Astrocyte (in vitro differentiated cells and primary cell): ENCODE measurements at regions not wholly inside any gene's neighbourhood (a gene's known extent, or its start where the extent isn't known, plus 50 kb on each side); places are given as distances from the start of the nearest gene placed in this dataset.

ENCODE experiments used
- DNase-seq: peaks from one replicate; pipeline ENCODE4 v3.0.0-alpha.2; 2010; ENCODE audit warnings: low read depth
- FAIRE-seq: peaks from 2 replicates; lab custom pipeline; 2011; peaks lifted over from hg19 to GRCh38; lab: Jason Lieb, UNC
- H2AFZ ChIP-seq: 2 replicates; pipeline ENCODE4 v1.6.0; 2012; ENCODE audit warnings: low read depth, low read length, inconsistent platforms
- H3K27ac ChIP-seq: 2 replicates; pipeline ENCODE4 v1.5.1; 2011; ENCODE audit warnings: low read depth, low read length, inconsistent platforms
- H3K27me3 ChIP-seq: 2 replicates; pipeline ENCODE4 v1.6.0; 2011; ENCODE audit warnings: low read length, inconsistent platforms; ENCODE audit not compliant: insufficient read depth
- H3K36me3 ChIP-seq: 2 replicates; pipeline ENCODE4 v1.5.1; 2011; ENCODE audit warnings: low read length, inconsistent platforms; ENCODE audit not compliant: insufficient read depth
- H3K4me1 ChIP-seq: 2 replicates; pipeline ENCODE4 v1.5.1; 2011; ENCODE audit warnings: low read length, inconsistent platforms; ENCODE audit not compliant: insufficient read depth
- H3K4me2 ChIP-seq: 2 replicates; pipeline ENCODE4 v1.6.0; 2012; ENCODE audit warnings: low read length, inconsistent platforms
- H3K4me3 ChIP-seq: 2 replicates; pipeline ENCODE4 v1.5.1; 2011; ENCODE audit warnings: low read depth, mild to moderate bottlenecking, low read length, inconsistent platforms; ENCODE audit not compliant: insufficient read depth
- H3K79me2 ChIP-seq: 2 replicates; pipeline ENCODE4 v1.6.0; 2012; ENCODE audit warnings: mild to moderate bottlenecking, low read length, inconsistent platforms; ENCODE audit not compliant: insufficient read depth
- H3K9ac ChIP-seq: 2 replicates; pipeline ENCODE4 v1.6.0; 2012; ENCODE audit warnings: mild to moderate bottlenecking, low read length, inconsistent platforms
- H3K9me3 ChIP-seq: 2 replicates; pipeline ENCODE4 v1.5.1; 2012; ENCODE audit warnings: low read depth, mild to moderate bottlenecking, low read length, inconsistent platforms; ENCODE audit not compliant: insufficient read depth
- H4K20me1 ChIP-seq: 2 replicates; pipeline ENCODE4 v1.6.0; 2012; ENCODE audit warnings: low read length, inconsistent platforms; ENCODE audit not compliant: insufficient read depth
- H3K27ac Mint-ChIP-seq: one replicate; pipeline ENCODE4 v1.8.0; 2021; ENCODE audit warnings: mild to moderate bottlenecking, mixed read lengths; ENCODE audit not compliant: unreplicated experiment
- H3K27me3 Mint-ChIP-seq: one replicate; pipeline ENCODE4 v1.8.0; 2021; ENCODE audit warnings: low read depth, mixed read lengths; ENCODE audit not compliant: unreplicated experiment
- H3K36me3 Mint-ChIP-seq: one replicate; pipeline ENCODE4 v1.8.0; 2021; ENCODE audit warnings: low read depth, mixed read lengths; ENCODE audit not compliant: unreplicated experiment
- H3K4me1 Mint-ChIP-seq: one replicate; pipeline ENCODE4 v1.8.0; 2021; ENCODE audit warnings: low read depth, mixed read lengths; ENCODE audit not compliant: unreplicated experiment
- H3K4me3 Mint-ChIP-seq: one replicate; pipeline ENCODE4 v1.8.0; 2021; ENCODE audit warnings: mild to moderate bottlenecking, moderate library complexity, mixed read lengths; ENCODE audit not compliant: unreplicated experiment
- H3K9me3 Mint-ChIP-seq: one replicate; pipeline ENCODE4 v1.8.0; 2021; ENCODE audit warnings: mild to moderate bottlenecking, mixed read lengths; ENCODE audit not compliant: unreplicated experiment
- EZH2 ChIP-seq: IDR thresholded peaks from 2 replicates; pipeline ENCODE4 v1.6.1; 2012; ENCODE audit warnings: mild to moderate bottlenecking, low read length, inconsistent platforms; ENCODE audit not compliant: insufficient read depth
- TF ChIP-seq, protein P1 (sequence below): IDR thresholded peaks from 2 replicates; pipeline ENCODE4 v1.5.1; 2011; ENCODE audit warnings: low read depth, mild to moderate bottlenecking, inconsistent platforms, low read length, moderate library complexity; ENCODE audit not compliant: insufficient read depth

DNA sequence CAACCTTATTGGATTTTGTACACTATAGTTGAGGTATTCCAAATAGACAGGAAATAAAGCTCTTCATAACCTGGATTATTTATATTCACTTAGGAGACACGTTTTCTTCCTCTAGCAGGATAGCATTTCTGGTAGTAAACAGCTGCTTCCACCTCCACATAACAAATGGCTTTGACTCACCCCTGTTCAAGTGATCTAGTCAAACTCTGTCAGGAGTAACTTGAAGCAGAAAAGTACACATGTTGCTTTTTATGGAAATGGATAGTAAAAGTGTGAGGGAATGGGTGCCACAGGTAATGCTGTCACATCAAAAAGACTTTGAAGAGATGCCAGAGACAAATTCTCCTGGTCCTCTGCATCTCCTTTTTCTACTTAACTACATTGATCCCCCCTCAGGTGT lies 258.7 kb upstream of the SLC7A11 start:
- Histone ChIP-seq H3K36me3 (no peaks in the 10 kb centered on the region), H2AFZ (no peak overlapping the region), H3K4me1 (no peaks in the 10 kb centered on the region), H3K9me3 (no peaks in the 10 kb centered on the region), H3K27ac (no peak overlapping the region), H4K20me1 (no peaks in the 10 kb centered on the region), H3K4me3 (no peak overlapping the region), H3K27me3 (no peaks in the 10 kb centered on the region), H3K4me2 (no peak overlapping the region), H3K9ac (no peak overlapping the region), H3K79me2 (no peaks in the 10 kb centered on the region)
- Mint-ChIP-seq H3K36me3 (no peaks in the 10 kb centered on the region), H3K4me3 (no peak overlapping the region), H3K9me3 (peaks cover 20% of the 10 kb centered on the region), H3K27ac (no peak overlapping the region), H3K4me1 (no peaks in the 10 kb centered on the region), H3K27me3 (no peaks in the 10 kb centered on the region)
- DNase-seq: no peak
- TF ChIP-seq, protein P1, sequence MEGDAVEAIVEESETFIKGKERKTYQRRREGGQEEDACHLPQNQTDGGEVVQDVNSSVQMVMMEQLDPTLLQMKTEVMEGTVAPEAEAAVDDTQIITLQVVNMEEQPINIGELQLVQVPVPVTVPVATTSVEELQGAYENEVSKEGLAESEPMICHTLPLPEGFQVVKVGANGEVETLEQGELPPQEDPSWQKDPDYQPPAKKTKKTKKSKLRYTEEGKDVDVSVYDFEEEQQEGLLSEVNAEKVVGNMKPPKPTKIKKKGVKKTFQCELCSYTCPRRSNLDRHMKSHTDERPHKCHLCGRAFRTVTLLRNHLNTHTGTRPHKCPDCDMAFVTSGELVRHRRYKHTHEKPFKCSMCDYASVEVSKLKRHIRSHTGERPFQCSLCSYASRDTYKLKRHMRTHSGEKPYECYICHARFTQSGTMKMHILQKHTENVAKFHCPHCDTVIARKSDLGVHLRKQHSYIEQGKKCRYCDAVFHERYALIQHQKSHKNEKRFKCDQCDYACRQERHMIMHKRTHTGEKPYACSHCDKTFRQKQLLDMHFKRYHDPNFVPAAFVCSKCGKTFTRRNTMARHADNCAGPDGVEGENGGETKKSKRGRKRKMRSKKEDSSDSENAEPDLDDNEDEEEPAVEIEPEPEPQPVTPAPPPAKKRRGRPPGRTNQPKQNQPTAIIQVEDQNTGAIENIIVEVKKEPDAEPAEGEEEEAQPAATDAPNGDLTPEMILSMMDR: no peak
- no peak for TF ChIP-seq EZH2
- FAIRE-seq: no peak

DNA sequence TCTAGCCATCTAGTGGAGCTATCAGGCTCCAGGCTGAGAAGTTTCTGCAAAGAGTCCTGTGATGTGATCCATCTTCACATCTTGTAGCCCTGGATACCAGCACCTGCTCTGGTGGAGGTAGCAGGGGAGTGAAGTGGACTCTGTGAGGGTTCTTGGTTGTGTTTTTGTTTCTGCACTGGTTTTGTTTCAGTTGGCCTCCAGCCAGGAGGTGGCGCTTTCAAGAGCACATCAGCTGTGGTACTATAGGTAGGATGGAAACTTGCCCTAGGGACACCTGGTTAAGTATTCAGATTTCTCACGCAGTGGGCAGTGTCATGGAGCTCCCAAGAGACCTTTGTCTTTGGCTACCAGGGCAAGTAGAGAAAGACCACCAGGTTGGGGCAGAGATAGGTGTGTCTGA lies 257.5 kb upstream of the SLC7A11 start:
- no peak for TF ChIP-seq EZH2
- TF ChIP-seq, protein P1: no peak
- Histone ChIP-seq H3K36me3 (no peaks in the 10 kb centered on the region), H3K79me2 (no peaks in the 10 kb centered on the region), H3K4me2 (no peak overlapping the region), H3K4me3 (no peak overlapping the region), H2AFZ (no peak overlapping the region), H4K20me1 (no peaks in the 10 kb centered on the region), H3K4me1 (no peaks in the 10 kb centered on the region), H3K27ac (no peak overlapping the region), H3K9me3 (no peaks in the 10 kb centered on the region), H3K9ac (no peak overlapping the region), H3K27me3 (no peaks in the 10 kb centered on the region)
- Mint-ChIP-seq H3K4me3 (no peak overlapping the region), H3K36me3 (no peaks in the 10 kb centered on the region), H3K9me3 (peaks cover 17% of the 10 kb centered on the region), H3K4me1 (no peaks in the 10 kb centered on the region), H3K27me3 (no peaks in the 10 kb centered on the region), H3K27ac (no peak overlapping the region)
- FAIRE-seq (no peak), DNase-seq (no peak)

DNA sequence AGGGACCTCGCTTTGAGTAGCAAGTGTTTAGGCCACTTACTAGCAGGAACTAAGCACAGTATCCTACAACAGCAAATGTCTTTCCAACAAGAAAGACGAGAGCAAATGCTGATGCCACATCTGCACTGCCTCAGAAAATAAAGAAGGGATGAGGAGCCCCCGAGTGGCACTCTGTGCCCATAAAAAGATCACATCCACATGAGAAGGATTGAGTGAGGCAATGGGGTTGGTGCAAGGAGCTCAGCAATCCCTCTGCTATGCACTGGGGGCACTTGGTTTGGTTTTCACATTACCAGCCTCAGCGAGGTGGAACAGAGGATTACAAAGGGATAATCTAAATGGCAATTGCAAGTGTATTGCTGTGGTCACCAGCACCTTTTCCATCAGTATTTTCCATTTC lies 252.8 kb upstream of the SLC7A11 start:
- H3K27me3 ChIP-seq: no peaks in the 10 kb centered on the region
- H4K20me1 ChIP-seq: no peaks in the 10 kb centered on the region
- no peaks in the 10 kb centered on the region for H3K79me2 ChIP-seq
- no peak overlapping the region for H3K4me2 ChIP-seq
- no peaks in the 10 kb centered on the region for H3K4me1 ChIP-seq
- TF ChIP-seq, protein P1: peak; percentile 20
- no peak for TF ChIP-seq EZH2
- H3K27me3 Mint-ChIP-seq: no peaks in the 10 kb centered on the region
- DNase-seq: no peak
- no peak for FAIRE-seq
- no peak overlapping the region for H2AFZ ChIP-seq
- H3K4me3 ChIP-seq: no peak overlapping the region
- H3K27ac ChIP-seq: no peak overlapping the region
- H3K4me3 Mint-ChIP-seq: no peak overlapping the region
- no peaks in the 10 kb centered on the region for H3K4me1 Mint-ChIP-seq
- H3K36me3 ChIP-seq: no peaks in the 10 kb centered on the region
- no peak overlapping the region for H3K27ac Mint-ChIP-seq
- H3K9me3 ChIP-seq: no peaks in the 10 kb centered on the region
- H3K36me3 Mint-ChIP-seq: no peaks in the 10 kb centered on the region
- H3K9ac ChIP-seq: no peak overlapping the region
- peaks cover 13% of the 10 kb centered on the region for H3K9me3 Mint-ChIP-seq
